Endothelial cell of umbilical vein (primary cell): ENCODE measurements at regions not wholly inside any gene's neighbourhood (a gene's known extent, or its start where the extent isn't known, plus 50 kb on each side); places are given as distances from the start of the nearest gene placed in this dataset.

Experiments
- BruUV-seq: library from RNA; stranded (reverse); fragments of 400-500 nt; replicated peaks from 2 replicates; lab custom pipeline; 2021; lab: Mats Ljungman, UMichigan
- CTCF ChIA-PET: fragments of 300-600, 350-600 bp; sonication (Branson Sonifier 250); formaldehyde crosslinking; loops from one replicate; lab custom pipeline; 2021; ENCODE audit warnings: antibody characterized with exemption, inconsistent platforms; lab: Charles Lee
- POLR2A ChIA-PET: fragments of 300-600, 350-600 bp; sonication (Branson Sonifier 250); formaldehyde crosslinking; loops from one replicate; lab custom pipeline; 2021; ENCODE audit warnings: antibody characterized with exemption, inconsistent platforms; lab: Charles Lee
- DNase-seq: peaks from one replicate; pipeline ENCODE4 v3.0.0-alpha.2; 2011; ENCODE audit warnings: low read depth, low spot score
- FAIRE-seq: peaks from 2 replicates; lab custom pipeline; 2011; peaks lifted over from hg19 to GRCh38; lab: Jason Lieb, UNC
- H2AFZ ChIP-seq: 2 replicates; pipeline ENCODE4 v1.6.0; 2012; ENCODE audit warnings: low read depth, low read length, control low read depth, inconsistent platforms
- H3K27ac ChIP-seq: 2 replicates; pipeline ENCODE4 v1.5.1; 2011; ENCODE audit warnings: low read depth, mild to moderate bottlenecking, control low read depth, low read length, moderate library complexity; ENCODE audit not compliant: insufficient read depth
- H3K27me3 ChIP-seq, 2 experiments: 2 replicates each; pipeline versions ENCODE4 v1.6.0 to v1.6.1; 2011; ENCODE audit warnings: low read length in 2 of 2, mixed read lengths in 1 of 2; ENCODE audit not compliant: control insufficient read depth in 2 of 2, insufficient read depth in 2 of 2
- H3K36me3 ChIP-seq, 2 experiments: 2 replicates in 1 of 2; 3 replicates in 1 of 2; pipeline ENCODE4 v1.5.1; 2011; ENCODE audit warnings: low read length in 2 of 2, mild to moderate bottlenecking in 1 of 2, moderate library complexity in 1 of 2; ENCODE audit not compliant: control insufficient read depth in 2 of 2, insufficient read depth in 2 of 2; ENCODE audit errors: extremely low read depth in 1 of 2
- H3K4me1 ChIP-seq: 3 replicates; pipeline ENCODE4 v1.5.1; 2011; ENCODE audit warnings: mild to moderate bottlenecking, low read length; ENCODE audit not compliant: control insufficient read depth, insufficient read depth; ENCODE audit errors: extremely low read depth
- H3K4me2 ChIP-seq: 2 replicates; pipeline ENCODE4 v1.6.1; 2011; ENCODE audit warnings: low read length, control low read depth, mixed read lengths; ENCODE audit not compliant: insufficient read depth
- H3K4me3 ChIP-seq, 3 experiments: fragments of 200-600 bp in 1 of 3; sonication (generic), shearing (Covaris generic) in 1 of 3; replicated peaks in 1 of 3; 2 replicates each; pipeline ENCODE4 v1.5.1; 2011 to 2016; ENCODE audit warnings: control low read depth in 3 of 3, low read length in 3 of 3, mild to moderate bottlenecking in 2 of 3, inconsistent platforms in 1 of 3, low read depth in 1 of 3, moderate library complexity in 1 of 3; ENCODE audit not compliant: insufficient read depth in 1 of 3
- H3K79me2 ChIP-seq: 2 replicates; pipeline ENCODE4 v1.6.0; 2012; ENCODE audit warnings: low read length, inconsistent platforms; ENCODE audit not compliant: control insufficient read depth, insufficient read depth
- H3K9ac ChIP-seq: replicated peaks from 2 replicates; pipeline ENCODE3; 2011; ENCODE audit warnings: low read length, control low read depth; ENCODE audit not compliant: insufficient read depth; ENCODE audit errors: extremely low read depth
- H3K9me1 ChIP-seq: replicated peaks from 3 replicates; pipeline ENCODE4 v1.6.0; 2011; ENCODE audit warnings: mild to moderate bottlenecking, low read length; ENCODE audit not compliant: control insufficient read depth, insufficient read depth; ENCODE audit errors: extremely low read depth
- H3K9me3 ChIP-seq: replicated peaks from 2 replicates; pipeline ENCODE4 v1.5.1; 2012; ENCODE audit warnings: low read length, inconsistent platforms; ENCODE audit not compliant: control insufficient read depth, insufficient read depth
- H4K20me1 ChIP-seq: replicated peaks from 2 replicates; pipeline ENCODE3; 2011; ENCODE audit warnings: mild to moderate bottlenecking, low read length; ENCODE audit not compliant: control insufficient read depth, insufficient read depth; ENCODE audit errors: extremely low read depth
- CTCF ChIP-seq, 2 donors: IDR thresholded peaks; 1 replicate in 1 of 2; 2 replicates in 1 of 2; pipeline ENCODE4 v1.5.1; 2011; ENCODE audit warnings: low read length in 2 of 2, mild to moderate bottlenecking in 2 of 2, moderate library complexity in 2 of 2, control low read depth in 1 of 2, inconsistent platforms in 1 of 2, low read depth in 1 of 2; ENCODE audit not compliant: insufficient read depth in 1 of 2; ENCODE audit errors: extremely low read depth in 1 of 2
- EZH2 ChIP-seq: IDR thresholded peaks from 2 replicates; pipeline ENCODE4 v1.6.1; 2012; ENCODE audit warnings: borderline replicate concordance, low read depth, mild to moderate bottlenecking, moderate library complexity, low read length, inconsistent platforms; ENCODE audit not compliant: severe bottlenecking
- FOS ChIP-seq: IDR thresholded peaks from 2 replicates; pipeline ENCODE4 v1.6.1; 2011; ENCODE audit warnings: mild to moderate bottlenecking, low read length, moderate library complexity, borderline replicate concordance; ENCODE audit not compliant: insufficient read depth
- GATA2 ChIP-seq: IDR thresholded peaks from 2 replicates; pipeline ENCODE4 v1.7.0; 2011; ENCODE audit warnings: low read depth, mild to moderate bottlenecking, moderate library complexity, mixed read lengths, low read length; ENCODE audit not compliant: insufficient read length, insufficient read depth
- JUN ChIP-seq: IDR thresholded peaks from 2 replicates; pipeline ENCODE4 v1.6.1; 2011; ENCODE audit warnings: borderline replicate concordance, low read depth; ENCODE audit not compliant: insufficient read length, insufficient read depth
- MAX ChIP-seq: IDR thresholded peaks from 2 replicates; pipeline ENCODE4 v1.6.1; 2011; ENCODE audit not compliant: insufficient read depth, insufficient read length
- MYC ChIP-seq: IDR thresholded peaks from one replicate; pipeline ENCODE4 v1.6.1; 2011; ENCODE audit warnings: mild to moderate bottlenecking, low read depth, low read length
- POLR2A ChIP-seq: IDR thresholded peaks from 2 replicates; pipeline ENCODE4 v1.6.1; 2012; ENCODE audit warnings: low read depth, mild to moderate bottlenecking, control low read depth, low read length
- POLR2AphosphoS5 ChIP-seq: IDR thresholded peaks from 2 replicates; pipeline ENCODE4 v1.6.1; 2012; ENCODE audit warnings: low read depth, mild to moderate bottlenecking, control low read depth, low read length, moderate library complexity; ENCODE audit not compliant: insufficient read depth
- dilution Hi-C: fragments of 300-500 bp; cut with MboI; formaldehyde crosslinking; loops from one replicate; pipeline ENCODE4 v1.15.0; 2019; ENCODE audit warnings: low sequenced_read_pairs; ENCODE audit not compliant: extremely low pct_ligation_motif_present
- intact Hi-C: fragments of 100-400 bp; cut with micrococcal nuclease; formaldehyde crosslinking; loops from one replicate; pipeline ENCODE4 v1.10.0; 2022

- H3K79me2 ChIP-seq, result no peaks in the 10 kb centered on the region
- intact Hi-C loops (no loop called here), dilution Hi-C loops (no loop called here)
- POLR2A ChIA-PET, result no interaction called here
- H3K27me3 ChIP-seq, result no peaks in the 10 kb centered on the region
- peaks cover 2% of the 10 kb centered on the region for H3K9me3 ChIP-seq
- no peak overlapping the region for H3K4me2 ChIP-seq
- no peak overlapping the region for H2AFZ ChIP-seq
- H3K27ac ChIP-seq, result no peak overlapping the region
- FAIRE-seq, result no peak
- TF ChIP-seq CTCF (IDR thresholded peaks at IDR 0.05; ENCODE audit: extremely low read depth in 1 of 2, insufficient read depth in 1 of 2, low read depth in 1 of 2, low read length in 2 of 2), result no peak
- TF ChIP-seq MYC, result no peak
- no peak for TF ChIP-seq POLR2A
- CTCF ChIA-PET, result no interaction called here
- H3K9ac ChIP-seq, result no peak overlapping the region
- no TSS peak for BruUV-seq
- H4K20me1 ChIP-seq, result no peaks in the 10 kb centered on the region
- H3K4me1 ChIP-seq, result no peaks in the 10 kb centered on the region
- H3K9me1 ChIP-seq, result no peaks in the 10 kb centered on the region
- no peaks in the 10 kb centered on the region for H3K36me3 ChIP-seq
- DNase-seq, result no peak
- no peak overlapping the region for H3K4me3 ChIP-seq
Observed at GRCh38 chr16:60729051-60729450, 1307.2 kb downstream of the CDH8 start.

- Histone ChIP-seq H3K9ac (no peak overlapping the region), H4K20me1 (no peaks in the 10 kb centered on the region), H3K4me3 (no peak overlapping the region), H2AFZ (no peak overlapping the region), H3K36me3 (no peaks in the 10 kb centered on the region), H3K9me3 (peaks cover 2% of the 10 kb centered on the region), H3K27ac (no peak overlapping the region), H3K79me2 (no peaks in the 10 kb centered on the region), H3K4me1 (no peaks in the 10 kb centered on the region), H3K4me2 (no peak overlapping the region), H3K27me3 (no peaks in the 10 kb centered on the region), H3K9me1 (no peaks in the 10 kb centered on the region)
- intact Hi-C loops (no loop called here), dilution Hi-C loops (no loop called here)
- no peak for FAIRE-seq
- CTCF ChIA-PET, result interaction anchor here (0.6 kb wide), 1 partner anchor 8 kb away, joined by 3 read pairs; no protein-coding TSS in a partner anchor
- no peak for DNase-seq
- TF ChIP-seq MAX (no peak), POLR2AphosphoS5 (no peak), GATA2 (no peak), MYC (no peak), FOS (no peak), EZH2 (no peak), CTCF (IDR thresholded peaks at IDR 0.05; ENCODE audit: extremely low read depth in 1 of 2, insufficient read depth in 1 of 2, low read depth in 1 of 2, low read length in 2 of 2) (no peak), JUN (no peak), POLR2A (no peak)
- no TSS peak for BruUV-seq
- POLR2A ChIA-PET, result no interaction called here
Observed at GRCh38 chr16:60727851-60728250, 1308.4 kb downstream of the CDH8 start.
